ENCODE measurements at regions not wholly inside any gene's neighbourhood (a gene's known extent, or its start where the extent isn't known, plus 50 kb on each side); places are given as distances from the start of the nearest gene placed in this dataset.

DNA sequence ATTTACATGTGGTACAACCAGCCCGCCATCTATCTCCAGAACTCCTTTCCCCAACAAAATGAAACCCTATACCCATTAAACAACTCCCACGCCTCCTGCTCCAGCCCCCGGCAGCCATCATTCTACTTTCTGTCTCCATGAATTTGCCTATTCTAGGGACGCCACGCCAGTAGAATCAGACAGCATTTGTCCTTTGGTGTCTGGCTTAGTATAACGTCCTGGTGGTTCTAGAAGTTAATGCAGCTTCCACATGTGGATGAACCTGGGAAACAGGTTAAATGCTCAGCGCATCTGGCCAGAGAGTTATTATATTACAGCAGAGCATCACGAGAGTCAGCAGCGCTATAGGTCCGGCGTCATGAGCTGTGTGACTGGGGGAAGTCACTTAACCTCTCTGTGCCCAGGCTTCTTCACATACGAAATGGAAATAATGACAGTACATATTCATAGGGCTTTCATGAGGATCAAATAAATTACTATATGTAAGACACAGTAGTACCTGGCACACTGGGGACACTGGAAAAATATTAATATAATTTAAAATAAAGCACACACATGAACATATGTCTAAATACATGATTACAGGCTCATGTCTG is 178.7 kb upstream of the TAB2 start:
- no peaks in the 10 kb centered on the region for H3K36me3 ChIP-seq (ENCODE audit: insufficient read depth, low read length)
- no peaks in the 10 kb centered on the region for H3K9me2 ChIP-seq (ENCODE audit: low read depth, low read length)
- no peak overlapping the region for H3K4me2 ChIP-seq (ENCODE audit: low read length)
- no peaks in the 10 kb centered on the region for H3K4me1 ChIP-seq (ENCODE audit: insufficient read depth, low read length, severe bottlenecking)
- H3K79me2 ChIP-seq (ENCODE audit: insufficient read depth, low read length) = no peaks in the 10 kb centered on the region
- no peak overlapping the region for H3K9ac ChIP-seq (ENCODE audit: low read length)
- no peak overlapping the region for H3K27ac ChIP-seq (ENCODE audit: low read depth, low read length, poor library complexity, severe bottlenecking)
- H4K20me1 ChIP-seq (ENCODE audit: insufficient read depth, low read length) = no peaks in the 10 kb centered on the region
- H3K9me3 ChIP-seq (ENCODE audit: low read length) = no peaks in the 10 kb centered on the region
- no peak overlapping the region for H2AFZ ChIP-seq (ENCODE audit: low read length)
- H3K4me3 ChIP-seq (ENCODE audit: low read depth, low read length, poor library complexity, severe bottlenecking) = no peak overlapping the region
- no peaks in the 10 kb centered on the region for H3K27me3 ChIP-seq (ENCODE audit: insufficient read depth, low read length)
- no peaks in the 10 kb centered on the region for H3F3A ChIP-seq (ENCODE audit: insufficient read depth, low read length)
- TF ChIP-seq CTCF (IDR thresholded peaks at IDR 0.05; ENCODE audit: low read length) (no peak), EZH2 (IDR thresholded peaks at IDR 0.05; ENCODE audit: borderline replicate concordance, low read length) (no peak)

- Histone ChIP-seq H3K27me3 (ENCODE audit: insufficient read depth, low read length) (no peaks in the 10 kb centered on the region), H3F3A (ENCODE audit: insufficient read depth, low read length) (no peaks in the 10 kb centered on the region), H2AFZ (ENCODE audit: low read length) (no peak overlapping the region), H3K4me3 (ENCODE audit: low read depth, low read length, poor library complexity, severe bottlenecking) (no peak overlapping the region), H3K9ac (ENCODE audit: low read length) (no peak overlapping the region), H3K9me2 (ENCODE audit: low read depth, low read length) (no peaks in the 10 kb centered on the region), H3K4me2 (ENCODE audit: low read length) (no peak overlapping the region), H3K9me3 (ENCODE audit: low read length) (no peaks in the 10 kb centered on the region), H3K79me2 (ENCODE audit: insufficient read depth, low read length) (no peaks in the 10 kb centered on the region), H3K27ac (ENCODE audit: low read depth, low read length, poor library complexity, severe bottlenecking) (no peak overlapping the region), H3K36me3 (ENCODE audit: insufficient read depth, low read length) (no peaks in the 10 kb centered on the region), H4K20me1 (ENCODE audit: insufficient read depth, low read length) (no peaks in the 10 kb centered on the region), H3K4me1 (ENCODE audit: insufficient read depth, low read length, severe bottlenecking) (no peaks in the 10 kb centered on the region)
- no peak for TF ChIP-seq EZH2 (IDR thresholded peaks at IDR 0.05; ENCODE audit: borderline replicate concordance, low read length)
- TF ChIP-seq CTCF (IDR thresholded peaks at IDR 0.05; ENCODE audit: low read length) = no peak
Observed at GRCh38 chr6:149139782-149140136, 177.8 kb upstream of the TAB2 start.

- H3K27me3 ChIP-seq (ENCODE audit: insufficient read depth, low read length) = no peaks in the 10 kb centered on the region
- H3K4me2 ChIP-seq (ENCODE audit: low read length) = no peak overlapping the region
- H4K20me1 ChIP-seq (ENCODE audit: insufficient read depth, low read length) = no peaks in the 10 kb centered on the region
- no peaks in the 10 kb centered on the region for H3K9me3 ChIP-seq (ENCODE audit: low read length)
- no peak overlapping the region for H3K9ac ChIP-seq (ENCODE audit: low read length)
- H3K36me3 ChIP-seq (ENCODE audit: insufficient read depth, low read length) = no peaks in the 10 kb centered on the region
- no peaks in the 10 kb centered on the region for H3K79me2 ChIP-seq (ENCODE audit: insufficient read depth, low read length)
- H2AFZ ChIP-seq (ENCODE audit: low read length) = no peak overlapping the region
- H3K4me1 ChIP-seq (ENCODE audit: insufficient read depth, low read length, severe bottlenecking) = no peaks in the 10 kb centered on the region
- no peak overlapping the region for H3K4me3 ChIP-seq (ENCODE audit: low read depth, low read length, poor library complexity, severe bottlenecking)
- TF ChIP-seq EZH2 (IDR thresholded peaks at IDR 0.05; ENCODE audit: borderline replicate concordance, low read length) = no peak
- TF ChIP-seq CTCF (IDR thresholded peaks at IDR 0.05; ENCODE audit: low read length) = no peak
- no peaks in the 10 kb centered on the region for H3F3A ChIP-seq (ENCODE audit: insufficient read depth, low read length)
- no peak overlapping the region for H3K27ac ChIP-seq (ENCODE audit: low read depth, low read length, poor library complexity, severe bottlenecking)
- H3K9me2 ChIP-seq (ENCODE audit: low read depth, low read length) = no peaks in the 10 kb centered on the region
Observed at GRCh38 chr6:149140137-149140909, 177.2 kb upstream of the TAB2 start.
